ENCODE measurements at regions not wholly inside any gene's neighbourhood (a gene's known extent, or its start where the extent isn't known, plus 50 kb on each side); places are given as distances from the start of the nearest gene placed in this dataset.

DNA sequence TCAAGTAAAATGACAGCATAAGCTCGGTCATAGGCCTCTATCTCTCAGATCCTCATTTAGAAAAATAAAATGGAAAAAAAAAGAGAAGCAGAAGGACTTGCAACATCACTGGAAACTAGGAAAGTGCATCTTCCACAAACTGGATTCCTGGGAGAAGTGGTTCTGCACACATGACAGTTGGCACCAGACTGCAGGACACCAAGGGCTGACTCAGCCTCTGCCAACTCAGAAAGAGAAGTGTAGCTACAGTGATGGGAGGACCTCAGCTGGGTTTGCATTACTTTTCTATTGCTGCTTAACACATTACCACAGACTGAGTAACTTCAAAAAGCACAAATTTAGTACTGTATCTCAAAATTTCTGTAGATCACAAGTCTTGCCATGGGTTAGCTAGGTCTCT lies 409.5 kb upstream of the GCFC2 start:
- no peak for DNase-seq (ENCODE audit: low read depth)
- no peak overlapping the region for H3K4me3 ChIP-seq (ENCODE audit: control insufficient read depth, low read depth, low read length)
- TF ChIP-seq, protein P1, sequence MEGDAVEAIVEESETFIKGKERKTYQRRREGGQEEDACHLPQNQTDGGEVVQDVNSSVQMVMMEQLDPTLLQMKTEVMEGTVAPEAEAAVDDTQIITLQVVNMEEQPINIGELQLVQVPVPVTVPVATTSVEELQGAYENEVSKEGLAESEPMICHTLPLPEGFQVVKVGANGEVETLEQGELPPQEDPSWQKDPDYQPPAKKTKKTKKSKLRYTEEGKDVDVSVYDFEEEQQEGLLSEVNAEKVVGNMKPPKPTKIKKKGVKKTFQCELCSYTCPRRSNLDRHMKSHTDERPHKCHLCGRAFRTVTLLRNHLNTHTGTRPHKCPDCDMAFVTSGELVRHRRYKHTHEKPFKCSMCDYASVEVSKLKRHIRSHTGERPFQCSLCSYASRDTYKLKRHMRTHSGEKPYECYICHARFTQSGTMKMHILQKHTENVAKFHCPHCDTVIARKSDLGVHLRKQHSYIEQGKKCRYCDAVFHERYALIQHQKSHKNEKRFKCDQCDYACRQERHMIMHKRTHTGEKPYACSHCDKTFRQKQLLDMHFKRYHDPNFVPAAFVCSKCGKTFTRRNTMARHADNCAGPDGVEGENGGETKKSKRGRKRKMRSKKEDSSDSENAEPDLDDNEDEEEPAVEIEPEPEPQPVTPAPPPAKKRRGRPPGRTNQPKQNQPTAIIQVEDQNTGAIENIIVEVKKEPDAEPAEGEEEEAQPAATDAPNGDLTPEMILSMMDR (conservative IDR thresholded peaks at IDR 0.05; ENCODE audit: control insufficient read depth, insufficient read depth, low read depth, low read length) = no peak

DNA sequence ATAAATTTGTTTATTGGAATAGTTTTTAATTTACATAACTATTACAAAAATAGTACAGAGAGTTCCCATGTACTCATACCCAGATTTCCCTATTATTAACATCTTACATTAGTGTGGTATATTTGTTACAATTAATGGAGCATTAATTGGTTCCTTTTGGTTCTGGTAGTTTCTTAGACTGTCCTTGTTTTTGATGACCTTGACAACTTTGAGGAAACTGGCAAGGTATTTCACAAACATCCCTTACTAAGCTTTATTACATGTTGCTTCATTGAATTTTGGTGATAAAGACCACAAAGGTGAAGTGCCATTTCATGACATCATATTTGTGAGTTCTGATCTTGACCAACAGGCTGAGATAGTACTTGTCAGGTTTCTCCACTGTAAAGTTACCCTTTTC lies 379.0 kb upstream of the GCFC2 start:
- no peak overlapping the region for H3K4me3 ChIP-seq (ENCODE audit: control insufficient read depth, low read depth, low read length)
- TF ChIP-seq, protein P1 (conservative IDR thresholded peaks at IDR 0.05; ENCODE audit: control insufficient read depth, insufficient read depth, low read depth, low read length) = no peak
- no peak for DNase-seq (ENCODE audit: low read depth)

DNA sequence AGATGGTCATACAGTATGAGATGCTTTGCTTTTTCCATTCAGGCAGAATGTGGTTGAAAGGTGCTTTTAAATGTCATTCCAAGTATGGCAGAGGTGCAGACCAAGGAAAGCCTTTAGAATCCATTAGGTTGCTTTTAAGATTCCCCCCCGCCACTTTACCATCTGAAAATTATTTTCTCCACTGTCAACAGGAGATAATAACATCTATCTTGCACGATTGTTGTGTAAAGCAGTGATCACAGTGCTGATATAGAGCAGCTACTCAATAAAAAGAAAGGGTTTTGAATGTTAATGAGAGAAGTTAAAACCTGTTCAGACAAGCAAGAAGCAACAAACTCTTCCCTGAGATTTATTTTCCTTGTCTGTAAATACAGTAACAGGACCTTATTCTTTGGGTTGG lies 372.5 kb upstream of the GCFC2 start:
- TF ChIP-seq, protein P1 (conservative IDR thresholded peaks at IDR 0.05; ENCODE audit: control insufficient read depth, insufficient read depth, low read depth, low read length) = no peak
- H3K4me3 ChIP-seq (ENCODE audit: control insufficient read depth, low read depth, low read length) = no peak overlapping the region
- no peak for DNase-seq (ENCODE audit: low read depth)

DNA sequence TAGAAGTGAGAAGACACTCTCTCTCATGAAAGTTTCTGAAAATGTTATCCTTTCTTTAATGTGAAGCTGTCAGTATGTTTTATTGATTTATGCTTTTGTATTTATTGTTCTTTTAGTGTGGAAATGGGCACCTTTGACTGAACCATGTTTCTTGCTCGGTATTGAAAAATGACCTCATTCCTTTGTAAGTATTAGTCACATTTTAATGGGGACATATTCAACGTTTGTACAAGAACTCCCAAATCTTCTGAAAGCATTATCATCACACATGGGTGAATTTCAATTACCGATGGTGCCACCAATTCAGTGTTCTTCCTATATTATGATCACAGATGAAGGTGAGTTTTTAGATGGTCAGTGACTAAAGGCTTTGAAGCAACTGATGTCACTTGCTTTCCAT lies 371.8 kb upstream of the GCFC2 start:
- DNase-seq (ENCODE audit: low read depth) = no peak
- TF ChIP-seq, protein P1 (conservative IDR thresholded peaks at IDR 0.05; ENCODE audit: control insufficient read depth, insufficient read depth, low read depth, low read length) = no peak
- H3K4me3 ChIP-seq (ENCODE audit: control insufficient read depth, low read depth, low read length) = no peak overlapping the region

DNA sequence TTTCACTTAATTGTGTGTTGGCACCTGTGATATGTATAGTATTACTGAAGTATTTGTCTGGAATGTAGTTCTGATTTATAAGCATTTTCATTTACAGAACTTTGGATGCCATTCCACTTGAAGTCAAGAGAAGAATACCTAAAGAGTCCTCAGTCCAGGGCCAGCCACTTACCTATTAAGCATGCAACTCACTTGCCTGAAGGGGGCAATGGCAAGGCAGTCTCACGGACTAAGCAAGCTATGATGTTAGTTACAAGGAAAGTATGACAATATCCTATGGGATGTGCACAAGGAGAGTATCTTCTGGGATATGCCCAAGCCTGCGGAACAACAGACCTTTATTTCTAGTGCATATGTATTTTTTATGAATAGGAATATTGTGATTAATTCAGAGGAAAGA lies 369.4 kb upstream of the GCFC2 start:
- DNase-seq (ENCODE audit: low read depth) = no peak
- TF ChIP-seq, protein P1 (conservative IDR thresholded peaks at IDR 0.05; ENCODE audit: control insufficient read depth, insufficient read depth, low read depth, low read length) = no peak
- no peak overlapping the region for H3K4me3 ChIP-seq (ENCODE audit: control insufficient read depth, low read depth, low read length)

DNA sequence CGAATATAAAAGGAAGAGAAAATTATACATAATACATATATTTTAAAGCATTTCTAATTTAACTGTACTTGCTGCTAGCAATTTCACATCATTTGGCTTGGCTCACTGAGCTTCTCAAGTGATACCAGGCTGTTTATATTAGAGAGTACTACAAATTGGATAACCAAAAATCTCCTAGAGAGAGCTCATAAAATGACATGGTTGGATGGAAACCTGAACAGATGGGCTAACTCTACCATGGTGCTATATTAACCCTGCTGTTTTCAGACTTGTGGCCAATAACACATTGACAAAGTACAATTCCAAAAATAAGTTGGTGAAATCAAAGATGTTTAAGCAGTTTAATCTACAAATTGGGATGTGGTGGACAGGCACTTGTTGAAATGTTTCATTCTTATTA lies 364.4 kb upstream of the GCFC2 start:
- no peak overlapping the region for H3K4me3 ChIP-seq (ENCODE audit: control insufficient read depth, low read depth, low read length)
- TF ChIP-seq, protein P1 (conservative IDR thresholded peaks at IDR 0.05; ENCODE audit: control insufficient read depth, insufficient read depth, low read depth, low read length) = no peak

DNA sequence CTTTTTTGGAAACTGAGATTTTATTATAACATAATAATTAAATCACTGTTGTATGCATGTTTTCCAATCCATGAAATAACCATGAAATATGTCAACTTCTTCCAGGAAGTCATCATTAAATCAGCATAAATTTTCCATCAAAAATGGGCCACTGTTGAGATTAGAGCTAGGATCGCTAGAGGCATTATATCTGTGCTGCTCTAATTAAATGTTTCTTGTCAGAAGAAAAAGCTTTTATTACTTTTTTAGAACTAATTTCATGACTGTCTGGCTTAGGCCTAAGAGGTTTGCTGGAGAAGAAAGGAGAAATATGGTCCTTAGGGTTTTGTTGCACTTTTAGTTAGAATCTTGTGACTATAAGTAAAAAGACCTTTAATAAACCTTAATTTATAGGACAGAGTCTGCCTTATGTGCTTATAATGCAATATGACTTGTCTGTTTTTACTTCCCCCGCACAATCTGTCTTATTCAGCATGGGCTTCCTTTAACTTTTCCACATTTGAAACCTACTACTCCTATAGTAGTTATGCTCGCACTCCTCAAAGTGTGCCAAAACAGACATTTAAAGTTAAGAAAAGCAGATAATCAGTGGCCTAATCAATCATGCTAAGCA lies 363.4 kb upstream of the GCFC2 start:
- DNase-seq (ENCODE audit: low read depth) = no peak
- H3K4me3 ChIP-seq (ENCODE audit: control insufficient read depth, low read depth, low read length) = no peak overlapping the region
- TF ChIP-seq, protein P1 (conservative IDR thresholded peaks at IDR 0.05; ENCODE audit: control insufficient read depth, insufficient read depth, low read depth, low read length) = no peak

More for the DNA sequence above, 364.4 kb upstream of the GCFC2 start:
- DNase-seq (ENCODE audit: low read depth) = no peak

Data from fibroblast of mammary gland (primary cell).